ENCODE measurements at regions not wholly inside any gene's neighbourhood (a gene's known extent, or its start where the extent isn't known, plus 50 kb on each side); places are given as distances from the start of the nearest gene placed in this dataset.

GRCh38 chr2:217387776-217388387 lies 528.0 kb upstream of the TNP1 start:
- no peak for TF ChIP-seq CTCF (IDR thresholded peaks at IDR 0.05)

GRCh38 chr2:217386041-217386440 lies 526.2 kb upstream of the TNP1 start:
- TF ChIP-seq CTCF (IDR thresholded peaks at IDR 0.05) = no peak

- no peak for TF ChIP-seq CTCF (IDR thresholded peaks at IDR 0.05)
Observed at GRCh38 chr2:217383620-217384019, 523.8 kb upstream of the TNP1 start.

GRCh38 chr2:217382794-217383193 lies 522.9 kb upstream of the TNP1 start:
- no peak for TF ChIP-seq CTCF (IDR thresholded peaks at IDR 0.05)

- no peak for TF ChIP-seq CTCF (IDR thresholded peaks at IDR 0.05)
Observed at GRCh38 chr2:217379807-217380206, 519.9 kb upstream of the TNP1 start.

DNA sequence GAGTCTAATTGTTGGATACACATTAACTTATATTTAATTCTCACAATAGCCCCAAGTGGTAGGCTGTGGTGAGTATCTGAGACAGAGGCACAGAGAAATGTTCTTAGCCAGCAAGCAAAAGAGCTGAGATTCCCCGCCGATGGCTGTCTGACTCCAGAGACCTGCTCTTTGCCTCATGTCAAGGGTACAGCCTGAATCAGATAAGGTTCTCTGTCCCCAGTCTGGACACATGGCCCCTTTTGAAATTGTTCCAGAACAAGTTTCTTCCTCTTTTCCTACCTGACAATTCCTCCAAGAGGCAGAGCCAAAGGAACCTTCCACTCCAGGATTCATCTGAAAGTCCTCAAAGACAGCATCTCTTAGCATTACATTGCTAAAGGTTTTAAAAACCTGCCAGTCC lies 512.9 kb upstream of the TNP1 start:
- no peak for TF ChIP-seq CTCF (IDR thresholded peaks at IDR 0.05)

DNA sequence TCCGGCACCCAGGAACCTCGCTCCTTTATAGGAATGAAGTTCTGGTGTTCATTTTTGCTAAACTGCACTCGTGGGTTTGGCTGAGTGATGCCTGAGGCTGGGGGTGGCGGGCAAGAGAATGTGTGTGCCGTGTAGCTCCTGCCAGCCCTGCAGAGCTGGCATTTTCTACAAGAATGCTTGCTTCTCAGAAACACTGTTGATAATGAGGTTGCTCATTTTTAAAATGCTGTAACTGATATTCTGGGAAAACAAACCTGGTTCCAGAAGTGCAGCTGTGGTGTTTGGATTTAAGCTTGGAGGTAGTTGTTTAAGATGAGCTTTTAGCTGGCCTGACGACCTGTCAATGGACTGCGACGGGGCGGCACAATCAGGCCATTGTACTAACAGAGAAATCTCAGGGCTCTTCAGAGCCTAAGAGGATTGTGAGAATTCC lies 511.9 kb upstream of the TNP1 start:
- no peak for TF ChIP-seq CTCF (IDR thresholded peaks at IDR 0.05)

- TF ChIP-seq CTCF (IDR thresholded peaks at IDR 0.05) = no peak
Observed at GRCh38 chr2:217370391-217370790, 510.5 kb upstream of the TNP1 start.
